Activated CD4-positive, alpha-beta T cell treated with anti-CD3 and anti-CD28 coated beads, Interleukin-2, amount 50 U/mL, for 48 hours (primary cell): ENCODE measurements at regions not wholly inside any gene's neighbourhood (a gene's known extent, or its start where the extent isn't known, plus 50 kb on each side); places are given as distances from the start of the nearest gene placed in this dataset.

Experiments
- DNase-seq, 2 experiments: peaks; one replicate each; pipeline ENCODE4 v3.0.0-alpha.2; 2020

DNA sequence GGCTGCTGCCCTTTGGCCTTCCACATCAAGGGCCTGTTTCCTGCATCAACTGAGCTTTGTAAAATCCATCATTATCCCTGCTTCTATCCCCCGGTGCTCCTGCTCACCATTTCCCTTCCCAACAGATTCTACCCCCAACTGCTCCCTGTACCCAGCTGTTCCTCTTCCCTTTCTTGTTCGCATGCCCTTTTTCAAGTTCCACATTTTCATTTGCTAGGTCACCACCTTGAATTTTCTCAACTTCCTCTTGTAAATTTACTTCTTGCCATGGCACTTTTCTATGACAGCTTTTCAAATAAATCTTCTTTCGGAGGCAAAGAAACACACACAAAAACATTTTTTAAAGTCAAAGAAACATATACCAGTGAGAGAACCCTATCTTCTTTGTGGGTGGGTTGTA is 330.5 kb upstream of the ADGRL2 start:
- no peak for DNase-seq

DNA sequence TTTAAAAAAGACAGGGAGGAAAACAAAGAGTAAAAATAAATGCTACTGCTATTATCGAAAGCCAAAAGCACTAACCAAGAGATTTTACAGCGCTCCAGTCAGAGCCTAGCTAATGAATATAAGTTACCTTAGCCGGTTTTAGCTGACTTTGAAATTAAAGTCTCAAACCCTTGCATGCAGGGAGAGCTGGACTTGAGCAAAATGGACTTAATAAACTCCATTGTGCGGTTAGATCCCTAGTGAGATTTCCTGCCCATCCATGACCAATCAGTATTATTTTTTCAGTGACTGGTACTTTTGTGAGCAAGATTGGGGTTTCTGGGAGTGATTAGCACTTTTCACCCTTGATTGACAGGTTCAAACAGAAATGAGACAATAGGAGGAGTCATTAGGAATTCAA is 333.4 kb upstream of the ADGRL2 start:
- no peak for DNase-seq

DNA sequence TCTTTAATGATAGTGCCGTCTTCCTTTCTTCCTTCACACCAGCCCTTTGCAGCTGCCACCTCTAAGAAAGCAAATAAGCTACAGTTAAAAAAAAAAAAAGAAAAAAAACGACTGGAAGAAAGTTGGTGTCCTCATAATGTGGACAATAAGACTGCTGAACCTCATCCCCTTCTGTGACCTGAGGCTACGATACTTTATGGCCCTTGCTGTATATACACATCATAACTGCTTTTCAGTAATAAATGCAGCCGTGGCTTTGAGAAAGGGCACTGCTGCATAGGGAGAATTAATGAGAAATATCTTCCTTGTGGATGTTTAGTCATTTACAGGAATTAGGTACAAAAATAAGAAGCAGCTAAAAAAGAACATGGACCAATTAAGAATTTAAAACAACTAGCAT is 333.8 kb upstream of the ADGRL2 start:
- no peak for DNase-seq

GRCh38 chr1:81463936-81464837 is 336.5 kb upstream of the ADGRL2 start:
- DNase-seq = no peak

DNA sequence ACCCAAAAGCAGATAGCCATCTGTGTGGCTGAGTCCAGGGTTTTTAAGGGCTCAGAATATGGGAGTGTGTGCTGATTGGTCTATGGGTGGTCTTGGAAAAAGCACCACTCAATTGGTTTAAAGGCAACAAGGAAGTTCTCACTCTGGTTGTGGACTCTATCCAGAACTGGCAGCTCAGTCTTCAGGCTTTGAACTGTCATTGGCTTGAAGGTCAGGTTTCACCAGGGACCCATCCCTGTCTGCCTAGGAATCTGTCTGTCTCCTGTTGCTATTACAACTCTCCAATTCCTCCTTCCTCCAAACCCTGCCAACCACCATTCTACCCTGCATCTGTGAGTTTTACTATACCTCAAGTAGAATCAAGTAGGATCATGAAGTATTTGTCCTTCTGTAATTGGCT is 341.7 kb upstream of the ADGRL2 start:
- no peak for DNase-seq

DNA sequence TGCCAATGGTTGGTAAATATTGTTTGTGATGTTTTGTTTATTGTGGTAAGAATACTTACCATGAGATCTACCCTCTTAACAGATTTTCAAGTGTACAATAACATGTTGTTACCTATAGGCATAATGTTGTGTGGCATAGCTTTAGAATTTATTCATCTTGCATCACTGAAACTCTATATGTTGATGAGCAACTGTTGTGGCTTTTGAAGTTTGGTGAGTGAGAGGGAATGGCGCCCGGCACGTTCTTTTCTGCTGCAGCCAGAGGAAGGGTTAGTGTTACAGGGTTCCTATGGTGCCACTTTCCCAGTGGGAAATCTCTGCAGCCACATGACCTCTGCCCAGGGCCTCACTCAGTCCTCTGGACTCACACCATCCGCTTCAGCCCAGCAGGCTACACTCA is 342.5 kb upstream of the ADGRL2 start:
- DNase-seq = no peak

DNA sequence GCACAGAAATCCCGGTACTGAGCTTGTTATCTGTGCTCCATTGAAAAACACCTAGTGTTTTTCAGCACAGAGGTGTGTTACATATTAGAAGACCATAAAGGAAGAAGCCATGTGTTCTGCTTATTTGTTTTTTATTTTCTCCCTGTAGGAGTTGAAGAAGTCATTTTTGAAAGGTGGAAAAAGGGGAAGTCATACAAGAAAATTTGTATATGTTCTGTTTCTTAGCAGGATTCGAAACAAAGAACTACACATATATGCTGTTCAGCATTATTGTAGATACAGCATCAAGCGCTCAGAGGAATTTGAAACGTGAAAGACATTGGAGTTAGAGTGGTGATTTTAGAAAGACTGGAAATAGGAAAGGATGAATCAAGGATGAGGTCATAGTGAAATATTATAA is 345.3 kb upstream of the ADGRL2 start:
- DNase-seq = no peak

DNA sequence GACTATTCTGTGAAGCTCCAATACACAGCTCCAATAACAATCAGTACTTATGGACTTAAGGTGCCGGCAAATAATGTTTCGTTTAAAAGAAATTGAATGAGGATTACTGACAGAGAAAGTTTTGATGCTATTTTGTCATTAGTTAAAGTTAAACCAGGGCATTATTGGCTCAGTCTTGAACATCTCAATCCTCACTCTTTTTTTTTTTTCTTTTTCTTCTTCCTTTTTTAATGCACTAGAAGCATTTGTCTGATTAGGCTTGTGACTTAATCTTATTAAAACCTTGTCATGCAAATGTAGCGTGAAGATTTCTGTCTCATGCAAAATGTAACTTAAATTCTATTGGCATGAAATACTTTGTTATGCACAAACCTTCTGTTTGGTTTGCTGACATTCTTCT is 346.8 kb upstream of the ADGRL2 start:
- no peak for DNase-seq

- DNase-seq = no peak
Measured at GRCh38 chr1:81453367-81453703, 347.4 kb upstream of the ADGRL2 start.

DNA sequence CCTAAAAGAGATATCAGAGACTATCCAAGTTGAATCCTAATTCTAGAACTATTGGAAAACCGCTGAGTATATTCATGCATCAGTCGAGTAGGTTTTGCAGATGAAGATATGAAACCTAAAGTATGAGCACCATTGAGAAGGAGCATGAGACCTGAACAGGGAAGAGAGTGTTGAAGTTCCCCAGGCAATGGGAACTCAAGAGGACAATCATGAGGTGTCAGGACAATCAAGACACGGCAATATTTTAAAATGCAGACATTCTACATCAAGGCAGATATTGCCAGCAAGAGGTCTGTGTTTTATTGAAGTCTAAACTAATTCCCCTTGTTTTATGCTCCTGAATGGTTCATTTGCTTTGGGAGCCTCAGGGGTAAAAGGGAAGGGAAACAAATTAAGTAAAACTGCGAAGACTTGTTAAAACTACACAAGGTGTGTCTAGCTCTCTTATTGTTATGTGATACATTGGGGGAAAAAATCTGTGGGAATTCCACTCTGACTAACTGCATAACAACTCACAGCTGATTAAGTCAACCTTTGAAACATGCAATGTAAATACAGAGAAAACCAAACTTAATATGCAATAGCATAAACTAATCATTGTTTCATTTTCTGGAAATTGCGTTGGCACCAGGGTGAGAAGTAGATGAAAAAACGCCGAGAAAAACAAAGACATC is 347.9 kb upstream of the ADGRL2 start:
- no peak for DNase-seq

- no peak for DNase-seq
Measured at GRCh38 chr1:81449786-81450185, 350.9 kb upstream of the ADGRL2 start.

GRCh38 chr1:81446000-81446669 is 354.6 kb upstream of the ADGRL2 start:
- no peak for DNase-seq

- DNase-seq = no peak
Measured at GRCh38 chr1:81443288-81443687, 357.4 kb upstream of the ADGRL2 start.

DNA sequence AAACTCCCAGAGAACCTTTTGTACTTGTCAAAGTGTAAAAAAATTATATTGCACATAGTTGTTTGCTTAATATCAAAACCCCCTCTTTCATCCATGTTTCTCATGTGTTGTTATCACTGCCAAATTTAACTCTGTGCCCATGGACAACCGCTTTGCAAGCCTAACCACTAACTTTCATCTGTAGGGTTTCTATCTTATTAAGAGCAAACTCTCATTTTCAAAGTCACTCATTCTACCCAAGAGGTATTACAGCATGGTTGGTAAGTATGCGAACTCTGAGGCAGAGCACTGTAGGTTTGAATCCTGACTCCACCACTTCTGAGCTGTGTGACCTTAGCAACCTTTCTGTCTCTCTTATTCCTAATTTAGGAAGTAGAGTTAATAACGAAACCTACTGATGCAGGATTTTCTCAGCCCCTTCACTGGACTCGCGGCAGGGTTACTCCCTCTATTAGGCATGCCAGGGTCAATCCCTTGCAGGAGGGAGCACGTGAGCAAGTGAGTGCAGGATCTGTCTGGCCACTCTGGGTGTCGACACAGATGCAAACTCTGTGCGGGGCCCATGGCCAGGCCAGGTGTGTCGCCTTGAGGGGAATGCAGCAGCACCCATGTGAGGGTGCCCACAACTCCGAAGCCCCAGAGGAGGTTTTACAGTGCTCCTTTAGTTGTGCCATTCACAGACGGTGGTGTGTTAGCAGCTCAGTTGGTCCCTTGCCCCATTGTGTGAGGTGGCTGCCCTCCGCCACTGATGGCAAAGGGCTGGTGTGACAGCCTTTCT is 361.5 kb upstream of the ADGRL2 start:
- no peak for DNase-seq

DNA sequence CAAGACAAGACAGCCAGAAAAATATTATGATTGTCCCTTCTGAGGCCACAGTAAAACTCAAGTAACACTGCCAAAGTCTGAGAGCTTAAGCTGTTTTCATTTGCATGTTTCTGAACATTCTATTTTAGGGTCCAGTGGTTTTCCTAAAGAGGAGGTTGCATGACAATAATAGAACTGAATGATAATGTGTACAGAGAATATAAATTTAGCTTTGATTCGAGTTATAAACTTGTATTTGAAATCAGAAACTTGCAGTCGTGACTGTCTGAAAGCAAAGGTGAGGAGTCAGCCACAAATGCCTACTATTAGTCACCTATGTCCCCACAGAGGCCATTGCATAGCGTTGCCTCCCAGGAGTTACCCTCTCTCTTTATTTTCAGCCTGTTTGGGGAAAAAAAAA is 363.1 kb upstream of the ADGRL2 start:
- DNase-seq = no peak

GRCh38 chr1:81437213-81437612 is 363.5 kb upstream of the ADGRL2 start:
- no peak for DNase-seq

DNA sequence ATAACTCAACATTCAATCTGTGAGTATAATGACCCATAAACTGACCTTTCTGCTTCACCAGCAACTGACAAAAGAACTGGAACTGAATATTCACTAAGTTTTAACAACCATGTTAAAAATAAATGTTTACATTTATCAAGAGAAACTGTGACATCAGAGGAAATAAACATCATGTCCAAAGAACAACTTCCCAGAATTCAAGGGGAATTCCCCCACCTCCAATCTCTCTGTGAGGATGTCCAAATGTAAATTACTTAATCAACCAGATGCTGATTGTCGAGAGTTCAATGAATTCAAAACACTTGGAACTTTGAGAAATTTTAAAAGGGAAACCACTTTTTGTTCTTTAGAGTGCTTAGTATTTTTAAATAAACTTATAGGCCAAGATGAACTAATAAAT is 365.6 kb upstream of the ADGRL2 start:
- no peak for DNase-seq

GRCh38 chr1:81433676-81434075 is 367.1 kb upstream of the ADGRL2 start:
- no peak for DNase-seq

- no peak for DNase-seq
Measured at GRCh38 chr1:81432654-81433109, 368.1 kb upstream of the ADGRL2 start.

DNA sequence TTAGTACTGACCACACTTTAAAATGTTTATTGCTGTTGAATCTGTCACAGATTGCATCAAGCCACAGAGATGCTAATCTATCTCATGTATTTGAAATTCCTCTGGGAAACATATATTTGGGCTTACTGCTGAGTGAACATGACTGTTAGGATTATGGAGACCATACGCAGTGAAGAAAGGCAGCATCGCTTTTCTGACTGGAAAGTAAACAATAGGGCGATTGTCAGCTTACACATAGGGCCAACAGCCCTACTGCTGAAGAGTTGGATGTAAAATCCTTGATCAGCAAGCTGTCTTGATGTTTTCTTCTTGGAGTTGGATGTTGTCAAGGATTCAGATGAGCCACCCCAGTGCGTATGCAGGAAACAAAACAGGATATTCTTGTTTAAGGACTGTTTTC is 368.7 kb upstream of the ADGRL2 start:
- DNase-seq = no peak

DNA sequence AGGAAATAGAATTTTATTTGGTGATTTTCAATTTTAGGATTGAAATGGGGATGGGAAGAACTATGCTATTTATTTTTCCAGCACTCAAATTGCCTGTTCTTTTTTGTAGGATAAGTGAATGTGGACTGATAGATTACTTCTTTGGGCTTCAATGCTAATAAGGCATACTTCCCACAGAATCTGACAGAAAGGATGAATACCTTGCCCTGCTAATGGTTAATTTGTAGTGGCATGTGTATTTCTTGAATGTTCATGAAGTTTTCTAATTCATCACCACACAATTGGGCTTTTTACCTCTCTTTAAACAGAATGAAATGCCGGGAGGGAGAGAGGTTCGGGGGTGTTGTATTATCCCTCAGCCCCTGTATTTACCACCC is 369.1 kb upstream of the ADGRL2 start:
- DNase-seq = no peak

- DNase-seq = no peak
Measured at GRCh38 chr1:81430955-81431623, 369.6 kb upstream of the ADGRL2 start.
